Liver (tissue), 3 donors: ENCODE measurements at regions not wholly inside any gene's neighbourhood (a gene's known extent, or its start where the extent isn't known, plus 50 kb on each side); places are given as distances from the start of the nearest gene placed in this dataset.

ENCODE experiments used
- CTCF ChIP-seq: fragments of 150-350 bp; IDR thresholded peaks from 2 replicates; pipeline ENCODE4 v1.5.1; 2017; ENCODE audit warnings: improper control_type of control experiment, low read depth, low read length; ENCODE audit not compliant: missing input control
- EGR1 ChIP-seq, 2 donors: IDR thresholded peaks; 2 replicates each; pipeline ENCODE4 v1.6.1; 2016 to 2018; ENCODE audit warnings: antibody characterized with exemption in 2 of 2, low read depth in 2 of 2
- RAD21 ChIP-seq, 2 donors: IDR thresholded peaks; 2 replicates each; pipeline ENCODE4 v1.6.1; 2016; ENCODE audit warnings: antibody characterized with exemption in 2 of 2, mild to moderate bottlenecking in 2 of 2
- REST ChIP-seq: IDR thresholded peaks from 2 replicates; pipeline ENCODE4 v1.6.1; 2016; ENCODE audit warnings: antibody characterized with exemption, mild to moderate bottlenecking
- SP1 ChIP-seq: IDR thresholded peaks from 2 replicates; pipeline ENCODE4 v1.6.1; 2018; ENCODE audit warnings: antibody characterized with exemption, mild to moderate bottlenecking
- TAF1 ChIP-seq: conservative IDR thresholded peaks from 2 replicates; pipeline ENCODE4 v1.6.1; 2016; ENCODE audit warnings: antibody characterized with exemption, mild to moderate bottlenecking
- TF ChIP-seq, protein P1 (sequence below): IDR thresholded peaks from 2 replicates; pipeline ENCODE4 v1.6.1; 2016; ENCODE audit warnings: antibody characterized with exemption
- donor health status: healthy.
- donor health status: healthy.

DNA sequence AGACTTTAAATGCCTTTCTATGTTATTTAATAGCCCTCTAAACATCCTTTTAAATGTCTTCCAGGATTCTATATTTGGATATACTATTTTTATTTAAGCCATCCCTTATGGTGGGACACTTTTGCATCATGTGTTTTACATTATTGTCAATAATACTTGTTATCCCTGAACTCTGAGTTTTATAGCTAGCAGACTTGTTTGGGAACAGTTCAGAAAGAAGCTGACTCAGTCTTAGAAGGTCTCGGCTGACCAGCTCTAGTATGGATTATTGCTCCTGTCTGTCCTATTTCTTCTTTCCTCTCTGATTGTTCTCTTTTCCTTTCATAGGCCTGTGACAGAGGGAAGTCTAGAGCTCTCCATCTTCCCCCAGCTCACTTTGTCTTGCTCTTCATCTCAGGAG, 77.3 kb upstream of the CXCR4 start:
- TF ChIP-seq CTCF = no peak
- no peak for TF ChIP-seq SP1
- TF ChIP-seq TAF1 = no peak
- TF ChIP-seq RAD21 (IDR thresholded peaks at IDR 0.05) = no peak
- TF ChIP-seq, protein P1, sequence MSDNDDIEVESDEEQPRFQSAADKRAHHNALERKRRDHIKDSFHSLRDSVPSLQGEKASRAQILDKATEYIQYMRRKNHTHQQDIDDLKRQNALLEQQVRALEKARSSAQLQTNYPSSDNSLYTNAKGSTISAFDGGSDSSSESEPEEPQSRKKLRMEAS = no peak
- no peak for TF ChIP-seq REST
- no peak for TF ChIP-seq EGR1 (IDR thresholded peaks at IDR 0.05; ENCODE audit: low read depth in 2 of 2)
